ENCODE measurements at regions not wholly inside any gene's neighbourhood (a gene's known extent, or its start where the extent isn't known, plus 50 kb on each side); places are given as distances from the start of the nearest gene placed in this dataset.
"Not testable (repeated sequence)": the region's sequence is repeated elsewhere in the genome, so short reads cannot be mapped to it uniquely, and the experiment has no call there.

- no peak overlapping the region for H3K4me3 ChIP-seq (ENCODE audit: low read depth, low read length)
- no peak overlapping the region for H3K27ac ChIP-seq (ENCODE audit: low read depth, low read length)
- no peak for DNase-seq (ENCODE audit: low read depth, low spot score)
- no peaks in the 10 kb centered on the region for H3K9me3 ChIP-seq (ENCODE audit: control insufficient read depth, insufficient read depth, low read length)
- no peak for TF ChIP-seq CTCF (IDR thresholded peaks at IDR 0.05; ENCODE audit: low read depth, low read length)
- H3K27me3 ChIP-seq (ENCODE audit: control insufficient read depth, insufficient read depth, low read length): no peaks in the 10 kb centered on the region
- ChIA-PET POLR2A (no interaction called here), CTCF (no interaction called here)
These were observed 576.3 kb upstream of the NECTIN3 start for GRCh38 chr3:110495201-110495927.

DNA sequence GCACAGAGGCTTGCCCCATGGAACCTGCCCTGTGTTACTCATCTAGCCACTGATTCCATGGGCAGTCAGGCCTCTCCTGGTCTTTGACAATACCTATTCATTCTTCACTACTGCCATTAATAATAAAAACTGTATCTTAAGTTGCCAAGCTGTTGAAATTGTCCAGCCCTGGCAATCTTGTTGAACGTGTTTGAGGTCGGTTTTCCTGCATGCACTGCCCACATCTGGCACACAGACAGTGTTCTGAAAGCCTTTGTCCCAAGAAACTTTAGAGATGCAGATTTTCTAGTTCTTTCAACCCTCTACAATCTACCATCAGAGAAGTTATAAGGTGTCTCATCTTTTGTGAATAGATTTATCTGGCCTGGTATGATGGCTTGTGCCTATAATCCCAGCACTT, 567.2 kb upstream of the NECTIN3 start:
- no peak overlapping the region for H3K4me3 ChIP-seq (ENCODE audit: low read depth, low read length)
- H3K27ac ChIP-seq (ENCODE audit: low read depth, low read length): no peak overlapping the region
- CTCF ChIA-PET: interaction anchor here (0.7 kb wide), 1 partner anchor 1331 kb away, joined by 3 read pairs; no protein-coding TSS in a partner anchor
- DNase-seq (ENCODE audit: low read depth, low spot score): no peak
- no peak for TF ChIP-seq CTCF (IDR thresholded peaks at IDR 0.05; ENCODE audit: low read depth, low read length)
- no peaks in the 10 kb centered on the region for H3K27me3 ChIP-seq (ENCODE audit: control insufficient read depth, insufficient read depth, low read length)
- POLR2A ChIA-PET: interaction anchor here (0.7 kb wide), 1 partner anchor 7 kb away, joined by 4 read pairs; no protein-coding TSS in a partner anchor
- H3K9me3 ChIP-seq (ENCODE audit: control insufficient read depth, insufficient read depth, low read length): no peaks in the 10 kb centered on the region

DNA sequence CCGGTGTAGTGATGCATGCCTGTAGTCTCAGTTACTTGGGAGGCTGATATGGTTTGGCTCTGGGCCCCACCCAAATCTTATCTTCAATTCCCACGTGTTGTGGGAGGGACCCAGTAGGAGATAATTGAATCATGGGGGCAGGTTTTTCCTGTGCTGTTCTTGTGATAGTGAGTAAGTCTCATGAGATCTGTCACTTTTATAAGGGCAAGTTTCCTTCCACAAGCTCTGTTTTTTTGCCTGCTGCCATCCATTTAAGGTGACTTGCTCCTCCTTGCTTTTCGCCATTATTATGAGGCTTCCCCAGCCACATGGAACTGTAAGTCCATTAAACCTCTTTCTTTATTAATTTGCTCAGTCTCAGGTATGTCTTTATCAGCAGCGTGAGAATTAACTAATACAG, 566.7 kb upstream of the NECTIN3 start:
- Histone ChIP-seq H3K9me3 (ENCODE audit: control insufficient read depth, insufficient read depth, low read length) (no peaks in the 10 kb centered on the region), H3K4me3 (ENCODE audit: low read depth, low read length) (no peak overlapping the region), H3K27ac (ENCODE audit: low read depth, low read length) (no peak overlapping the region), H3K27me3 (ENCODE audit: control insufficient read depth, insufficient read depth, low read length) (no peaks in the 10 kb centered on the region)
- DNase-seq (ENCODE audit: low read depth, low spot score): no peak
- no peak for TF ChIP-seq CTCF (IDR thresholded peaks at IDR 0.05; ENCODE audit: low read depth, low read length)
- POLR2A ChIA-PET: interaction anchor here (0.7 kb wide), 1 partner anchor 8 kb away, joined by 4 read pairs; no protein-coding TSS in a partner anchor
- CTCF ChIA-PET: no interaction called here

- no peak for DNase-seq (ENCODE audit: low read depth, low spot score)
- no peak overlapping the region for H3K27ac ChIP-seq (ENCODE audit: low read depth, low read length)
- TF ChIP-seq CTCF (IDR thresholded peaks at IDR 0.05; ENCODE audit: low read depth, low read length): no peak
- no peaks in the 10 kb centered on the region for H3K9me3 ChIP-seq (ENCODE audit: control insufficient read depth, insufficient read depth, low read length)
- H3K4me3 ChIP-seq (ENCODE audit: low read depth, low read length): no peak overlapping the region
- CTCF ChIA-PET: interaction anchor here (0.5 kb wide), 1 partner anchor 740 kb away, joined by 4 read pairs; no protein-coding TSS in a partner anchor
- no peaks in the 10 kb centered on the region for H3K27me3 ChIP-seq (ENCODE audit: control insufficient read depth, insufficient read depth, low read length)
- POLR2A ChIA-PET: no interaction called here
These were observed 564.7 kb upstream of the NECTIN3 start for GRCh38 chr3:110506890-110507289.

DNA sequence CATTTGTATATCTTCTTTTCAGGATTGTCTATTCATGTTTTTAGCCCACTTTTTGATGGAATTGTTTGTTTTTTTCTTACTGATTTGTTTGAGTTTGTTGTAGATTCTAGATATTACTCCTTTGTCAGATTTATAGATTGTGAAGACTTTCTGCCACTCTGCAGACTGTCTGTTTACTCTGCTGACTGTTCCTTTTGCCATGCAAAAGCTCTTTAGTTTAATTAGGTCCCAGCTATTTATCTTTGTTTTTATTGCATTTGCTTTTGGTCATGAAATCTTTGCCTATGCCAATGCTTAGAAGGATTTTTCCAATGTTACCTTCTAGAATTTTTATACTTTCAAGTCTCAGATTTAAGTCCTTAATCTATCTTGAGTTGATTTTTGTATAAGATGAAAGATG, 564.0 kb upstream of the NECTIN3 start:
- DNase-seq (ENCODE audit: low read depth, low spot score); H3K9me3 ChIP-seq (ENCODE audit: control insufficient read depth, insufficient read depth, low read length); H3K27ac ChIP-seq (ENCODE audit: low read depth, low read length); POLR2A ChIA-PET; H3K4me3 ChIP-seq (ENCODE audit: low read depth, low read length); H3K27me3 ChIP-seq (ENCODE audit: control insufficient read depth, insufficient read depth, low read length); CTCF ChIA-PET: not testable (repeated sequence)

All from AG04450 (cell line).